Adrenal gland (tissue), 9 donors: ENCODE measurements at regions not wholly inside any gene's neighbourhood (a gene's known extent, or its start where the extent isn't known, plus 50 kb on each side); places are given as distances from the start of the nearest gene placed in this dataset.

Source experiments
- DNase-seq, 7 donors: peaks; one replicate each; pipeline ENCODE4 v3.0.0-alpha.2; 2019 to 2020
- H3K27ac ChIP-seq, 5 donors: fragments of 200-600 bp; sonication (generic) in 4 of 5; 1 replicate in 3 of 5; 2 replicates in 2 of 5; pipeline versions ENCODE4 v1.5.1 to v1.8.0; 2016 to 2020; ENCODE audit warnings: mild to moderate bottlenecking in 1 of 5
- H3K27me3 ChIP-seq: fragments of 200-600 bp; 2 replicates; pipeline ENCODE4 v1.8.0; 2021
- H3K36me3 ChIP-seq, 2 donors: fragments of 200-600 bp; replicated peaks in 1 of 2; 1 replicate in 1 of 2; 2 replicates in 1 of 2; pipeline versions ENCODE4 v1.5.1 to v1.8.0; 2018 to 2022
- H3K4me1 ChIP-seq, 2 donors: fragments of 200-600 bp; replicated peaks in 1 of 2; 1 replicate in 1 of 2; 2 replicates in 1 of 2; pipeline versions ENCODE4 v1.5.1 to v1.8.0; 2018 to 2021
- H3K4me3 ChIP-seq, 4 donors: fragments of 200-600 bp; sonication (generic) in 3 of 4; one replicate each; pipeline ENCODE4 v1.5.1; 2016 to 2018
- H3K9me3 ChIP-seq, 3 donors: fragments of 200-600 bp; sonication (generic) in 1 of 3; replicated peaks in 1 of 3; 1 replicate in 2 of 3; 2 replicates in 1 of 3; pipeline versions ENCODE4 v1.5.1 to v1.8.0; 2016 to 2021
- CTCF ChIP-seq, 6 experiments: fragments of 450-650 bp in 4 of 6; fragments of 200-600 bp in 2 of 6; sonication (generic) in 1 of 6; IDR thresholded peaks; 1 replicate in 5 of 6; 2 replicates in 1 of 6; pipeline versions ENCODE4 v1.5.1 to v1.8.0; 2016 to 2021; ENCODE audit warnings: antibody characterized with exemption in 6 of 6, mild to moderate bottlenecking in 2 of 6, moderate library complexity in 1 of 6
- POLR2A ChIP-seq, 2 donors: fragments of 450-650 bp; IDR thresholded peaks; one replicate each; pipeline ENCODE4 v1.6.1; 2017; ENCODE audit warnings: antibody characterized with exemption in 2 of 2, mild to moderate bottlenecking in 2 of 2, moderate library complexity in 1 of 2
- WGBS, 4 donors: extraction: QIAGEN DNeasy Blood & Tissue Kit in 2 of 4; methylation state at CpG; one replicate each; pipeline versions ENCODE4 v1.1.5 to v1.1.7; 2013 to 2017; 5-methylcytosine and 5-hydroxymethylcytosine counted together
- intact Hi-C, 2 donors: fragments of 100-400 bp; cut with DNase I; formaldehyde crosslinking; loops; one replicate each; pipeline versions ENCODE4 v1.14.1 to v1.15.0; 2022 to 2023
- donor health status: healthy with polysubstance abuse.
- donor health status: Bipolar disorder and iron deficiency.
- donor health status: DM: yes; HTN: yes; CAD: no.
- donor health status: DM: no; HTN: no; CAD: no.
- donor health status: DM: no; HTN: no; CAD: no.

- Histone ChIP-seq H3K9me3 (no peaks in the 10 kb centered on the region), H3K27ac (no peak overlapping the region), H3K4me1 (no peaks in the 10 kb centered on the region), H3K27me3 (no peaks in the 10 kb centered on the region), H3K4me3 (no peak overlapping the region), H3K36me3 (no peaks in the 10 kb centered on the region)
- peak in 6 of 7 donors; percentile 15 to 63 (median 38) for DNase-seq
- intact Hi-C loops, result no loop called here
- TF ChIP-seq CTCF (IDR thresholded peaks at IDR 0.05) (peak; percentile 61 to 82 (median 74)), POLR2A (IDR thresholded peaks at IDR 0.05) (no peak)
- WGBS, 4 donors, result 12 to 14% (median 13%) methylated on average over 13 of the region's 13 CpGs
These were observed 621.9 kb downstream of the ACTR3B start for GRCh38 chr7:153381275-153382040.

- Histone ChIP-seq H3K36me3 (no peaks in the 10 kb centered on the region), H3K27me3 (no peaks in the 10 kb centered on the region), H3K9me3 (no peaks in the 10 kb centered on the region), H3K4me3 (no peak overlapping the region), H3K27ac (no peak overlapping the region), H3K4me1 (no peaks in the 10 kb centered on the region)
- peak in 1 of 7 donors; percentile 1 for DNase-seq
- intact Hi-C loops, result no loop called here
- TF ChIP-seq POLR2A (IDR thresholded peaks at IDR 0.05) (no peak), CTCF (IDR thresholded peaks at IDR 0.05) (no peak)
- WGBS, 4 donors, result 72 to 87% (median 76%) methylated on average over 8 of the region's 8 CpGs
These were observed 623.1 kb downstream of the ACTR3B start for GRCh38 chr7:153382641-153383101.

- intact Hi-C loops, result no loop called here
- Histone ChIP-seq H3K9me3 (no peaks in the 10 kb centered on the region), H3K4me3 (no peak overlapping the region), H3K36me3 (no peaks in the 10 kb centered on the region), H3K4me1 (no peaks in the 10 kb centered on the region), H3K27me3 (no peaks in the 10 kb centered on the region), H3K27ac (no peak overlapping the region)
- DNase-seq, result no peak
- 35 to 55% (median 48%) methylated on average over 1 of the region's 1 CpG for WGBS, 4 donors
- TF ChIP-seq CTCF (IDR thresholded peaks at IDR 0.05) (no peak), POLR2A (IDR thresholded peaks at IDR 0.05) (no peak)
These were observed 624.2 kb downstream of the ACTR3B start for GRCh38 chr7:153383781-153384180.

GRCh38 chr7:153385502-153385901 is 626.0 kb downstream of the ACTR3B start:
- Histone ChIP-seq H3K4me1 (no peaks in the 10 kb centered on the region), H3K4me3 (no peak overlapping the region), H3K27ac (no peak overlapping the region), H3K9me3 (no peaks in the 10 kb centered on the region), H3K36me3 (no peaks in the 10 kb centered on the region), H3K27me3 (no peaks in the 10 kb centered on the region)
- whole genome bisulfite sequencing, 4 donors, result 27 to 57% (median 38%) methylated on average over 2 of the region's 2 CpGs
- TF ChIP-seq CTCF (IDR thresholded peaks at IDR 0.05) (no peak), POLR2A (IDR thresholded peaks at IDR 0.05) (no peak)
- intact Hi-C loops, result no loop called here
- DNase-seq, result no peak
